ENCODE measurements at regions not wholly inside any gene's neighbourhood (a gene's known extent, or its start where the extent isn't known, plus 50 kb on each side); places are given as distances from the start of the nearest gene placed in this dataset.
"Not testable (repeated sequence)": the region's sequence is repeated elsewhere in the genome, so short reads cannot be mapped to it uniquely, and the experiment has no call there.

GRCh38 chr1:178672434-178672833, 52.6 kb upstream of the RALGPS2 start (continued):
- TF ChIP-seq RNF2 (IDR thresholded peaks at IDR 0.05; ENCODE audit: borderline replicate concordance, low read depth, low read length, missing control alignments, poor library complexity, severe bottlenecking), result no peak
- no peak for TF ChIP-seq HDAC2 (IDR thresholded peaks at IDR 0.05; ENCODE audit: borderline replicate concordance in 1 of 2, low read depth in 2 of 2, low read length in 2 of 2)
- no peak for TF ChIP-seq MAX (IDR thresholded peaks at IDR 0.05)
- no peak for TF ChIP-seq EGR1 (IDR thresholded peaks at IDR 0.05; ENCODE audit: borderline replicate concordance, low read depth, low read length)
- no peak for TF ChIP-seq KDM1A (IDR thresholded peaks at IDR 0.05; ENCODE audit: borderline replicate concordance, low read length)
- no peak for TF ChIP-seq ATF2 (IDR thresholded peaks at IDR 0.05; ENCODE audit: low read length)

GRCh38 chr1:178674559-178674958, 50.5 kb upstream of the RALGPS2 start:
- H2BK12ac ChIP-seq (ENCODE audit: low read depth, low read length); H3K23me2 ChIP-seq (ENCODE audit: low read depth, low read length); H2BK20ac ChIP-seq (ENCODE audit: low read length); H3K27ac ChIP-seq (ENCODE audit: low read depth, low read length); H2AFZ ChIP-seq (ENCODE audit: low read length); H3K27me3 ChIP-seq (replicated peaks in 1 of 4; ENCODE audit: control insufficient read depth in 3 of 4, extremely low read depth in 1 of 4, insufficient read depth in 3 of 4, low read length in 3 of 4); H4K5ac ChIP-seq (ENCODE audit: insufficient read length, low read depth, low read length); H2BK120ac ChIP-seq (replicated peaks; ENCODE audit: low read depth, low read length); H3K79me2 ChIP-seq (ENCODE audit: control insufficient read depth in 1 of 2, insufficient read depth in 2 of 2, low read length in 2 of 2); H3K36me3 ChIP-seq (ENCODE audit: control insufficient read depth in 2 of 4, insufficient read depth in 4 of 4, low read length in 3 of 4); H3K18ac ChIP-seq (ENCODE audit: extremely low read depth, low read length); H3K56ac ChIP-seq (replicated peaks; ENCODE audit: insufficient read length, low read depth, low read length); H2BK15ac ChIP-seq (ENCODE audit: low read length); H2AK5ac ChIP-seq (ENCODE audit: low read depth, low read length); FAIRE-seq; H3K4me3 ChIP-seq (ENCODE audit: extremely low read depth in 1 of 4, insufficient read depth in 2 of 4, low read depth in 3 of 4, low read length in 4 of 4); H2BK5ac ChIP-seq (ENCODE audit: low read depth, low read length); H4K91ac ChIP-seq (replicated peaks; ENCODE audit: insufficient read length, low read length); CTCF ChIA-PET (ENCODE audit: partially characterized antibody); H3K4me1 ChIP-seq (replicated peaks in 1 of 4; ENCODE audit: control insufficient read depth in 3 of 4, insufficient read depth in 4 of 4, low read length in 3 of 4); H3K79me1 ChIP-seq (ENCODE audit: low read depth, low read length); H3K9me3 ChIP-seq (ENCODE audit: insufficient read depth in 2 of 2, low read depth in 1 of 2, low read length in 1 of 2); H3K4ac ChIP-seq (replicated peaks; ENCODE audit: insufficient read length, low read depth, low read length); H4K20me1 ChIP-seq (replicated peaks in 1 of 2; ENCODE audit: control insufficient read depth in 1 of 2, insufficient read depth in 2 of 2, low read length in 2 of 2); H3K23ac ChIP-seq (ENCODE audit: insufficient read length); POLR2A ChIA-PET (ENCODE audit: partially characterized antibody); H3K9ac ChIP-seq (replicated peaks in 1 of 4; ENCODE audit: extremely low read depth in 1 of 4, low read depth in 3 of 4, low read length in 3 of 4); DNase-seq (ENCODE audit: low read depth in 1 of 2, low spot score in 2 of 2); H3K14ac ChIP-seq (ENCODE audit: insufficient read length); H3K4me2 ChIP-seq (ENCODE audit: insufficient read depth in 1 of 2, low read depth in 2 of 2, low read length in 2 of 2); H4K8ac ChIP-seq (ENCODE audit: extremely low read depth, insufficient read depth, low read length): not testable (repeated sequence)
- WGBS, 2 experiments (ENCODE audit: extremely low coverage in 1 of 2, insufficient coverage in 1 of 2, insufficient read length in 1 of 2, insufficient replicate concordance in 2 of 2, low coverage in 1 of 2, low lambda C conversion rate in 2 of 2, missing lambda C conversion rate in 1 of 2), result 100% methylated on average over 1 of the region's 1 CpG; no CpG with 5 or more reads in 1 of the 2 experiments
